Peyer's patch (tissue), 4 donors: ENCODE measurements at regions not wholly inside any gene's neighbourhood (a gene's known extent, or its start where the extent isn't known, plus 50 kb on each side); places are given as distances from the start of the nearest gene placed in this dataset.

Source experiments
- POLR2A ChIP-seq, 2 donors: fragments of 450-650 bp; IDR thresholded peaks; one replicate each; pipeline ENCODE4 v1.5.1; 2017; ENCODE audit warnings: antibody characterized with exemption in 2 of 2, mild to moderate bottlenecking in 2 of 2, moderate library complexity in 2 of 2
- TF ChIP-seq, protein P1 (sequence below), 6 experiments: fragments of 450-650 bp in 4 of 6; fragments of 200-600 bp in 2 of 6; sonication (generic) in 1 of 6; IDR thresholded peaks; one replicate each; pipeline ENCODE4 v1.5.1; 2017 to 2019; ENCODE audit warnings: antibody characterized with exemption in 6 of 6, mild to moderate bottlenecking in 3 of 6, moderate library complexity in 1 of 6

DNA sequence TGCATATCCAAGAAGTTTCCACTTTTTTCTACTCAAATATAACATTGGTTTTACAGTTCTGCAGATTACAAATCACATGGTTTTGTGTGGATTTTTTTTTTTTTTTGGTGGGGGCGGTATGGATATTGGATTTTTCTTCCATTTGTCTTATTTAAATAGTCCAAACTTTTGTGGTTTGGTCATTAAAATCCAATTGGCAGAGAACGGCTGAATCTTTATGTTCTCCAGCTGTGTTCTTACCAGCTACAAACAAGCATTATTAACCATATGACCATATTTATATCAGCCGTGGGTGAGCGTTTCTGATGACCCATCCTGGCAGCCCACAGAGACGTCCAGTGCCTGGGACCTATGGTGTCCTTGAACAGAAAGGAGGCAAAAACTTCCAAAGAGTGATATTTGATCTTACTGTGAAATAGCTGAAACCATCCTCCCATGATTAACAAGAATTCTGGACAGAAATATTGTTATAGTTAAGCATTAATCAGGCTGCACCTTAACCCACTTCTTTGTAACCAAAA lies 200.4 kb downstream of the LYPLAL1 start:
- TF ChIP-seq, protein P1, sequence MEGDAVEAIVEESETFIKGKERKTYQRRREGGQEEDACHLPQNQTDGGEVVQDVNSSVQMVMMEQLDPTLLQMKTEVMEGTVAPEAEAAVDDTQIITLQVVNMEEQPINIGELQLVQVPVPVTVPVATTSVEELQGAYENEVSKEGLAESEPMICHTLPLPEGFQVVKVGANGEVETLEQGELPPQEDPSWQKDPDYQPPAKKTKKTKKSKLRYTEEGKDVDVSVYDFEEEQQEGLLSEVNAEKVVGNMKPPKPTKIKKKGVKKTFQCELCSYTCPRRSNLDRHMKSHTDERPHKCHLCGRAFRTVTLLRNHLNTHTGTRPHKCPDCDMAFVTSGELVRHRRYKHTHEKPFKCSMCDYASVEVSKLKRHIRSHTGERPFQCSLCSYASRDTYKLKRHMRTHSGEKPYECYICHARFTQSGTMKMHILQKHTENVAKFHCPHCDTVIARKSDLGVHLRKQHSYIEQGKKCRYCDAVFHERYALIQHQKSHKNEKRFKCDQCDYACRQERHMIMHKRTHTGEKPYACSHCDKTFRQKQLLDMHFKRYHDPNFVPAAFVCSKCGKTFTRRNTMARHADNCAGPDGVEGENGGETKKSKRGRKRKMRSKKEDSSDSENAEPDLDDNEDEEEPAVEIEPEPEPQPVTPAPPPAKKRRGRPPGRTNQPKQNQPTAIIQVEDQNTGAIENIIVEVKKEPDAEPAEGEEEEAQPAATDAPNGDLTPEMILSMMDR (IDR thresholded peaks at IDR 0.05) = no peak
- no peak for TF ChIP-seq POLR2A (IDR thresholded peaks at IDR 0.05)
